Pons (tissue), 1 donor: ENCODE measurements at regions not wholly inside any gene's neighbourhood (a gene's known extent, or its start where the extent isn't known, plus 50 kb on each side); places are given as distances from the start of the nearest gene placed in this dataset.

Source experiments
- DNase-seq: peaks from one replicate; pipeline ENCODE4 v3.0.0-alpha.2; 2016; ENCODE audit warnings: low spot score

DNA sequence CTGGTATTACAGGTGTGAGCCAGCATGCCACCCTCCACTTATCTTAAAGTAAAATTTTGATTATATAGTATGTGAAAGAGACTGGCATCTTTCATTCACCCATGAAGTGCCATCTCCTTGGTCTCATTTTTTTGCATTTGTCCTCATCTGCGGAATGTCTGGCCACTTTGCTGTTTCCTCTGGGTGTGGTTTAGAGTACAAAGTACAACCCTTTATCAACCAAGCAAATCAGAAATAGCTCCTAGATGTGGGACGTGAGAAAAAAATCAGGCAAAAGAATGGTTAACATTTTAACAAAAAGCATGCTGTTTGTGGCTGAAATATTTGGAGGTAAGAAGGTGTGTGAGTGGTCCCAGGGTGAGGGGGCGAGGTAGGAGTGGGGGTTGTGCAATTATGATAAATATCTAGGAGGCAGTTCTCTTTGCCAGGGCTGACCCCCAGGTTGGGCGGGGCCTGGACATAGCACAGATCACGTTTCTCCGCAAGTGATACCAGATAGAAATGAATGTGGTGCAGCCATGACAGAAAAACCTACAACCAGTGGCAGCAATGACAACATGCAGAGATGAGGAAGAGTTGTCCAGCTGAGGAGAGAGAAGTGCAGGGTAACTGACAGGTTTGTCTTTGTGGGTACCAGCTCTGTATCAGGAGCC is 115.8 kb upstream of the SERTAD2 start:
- no peak for DNase-seq

DNA sequence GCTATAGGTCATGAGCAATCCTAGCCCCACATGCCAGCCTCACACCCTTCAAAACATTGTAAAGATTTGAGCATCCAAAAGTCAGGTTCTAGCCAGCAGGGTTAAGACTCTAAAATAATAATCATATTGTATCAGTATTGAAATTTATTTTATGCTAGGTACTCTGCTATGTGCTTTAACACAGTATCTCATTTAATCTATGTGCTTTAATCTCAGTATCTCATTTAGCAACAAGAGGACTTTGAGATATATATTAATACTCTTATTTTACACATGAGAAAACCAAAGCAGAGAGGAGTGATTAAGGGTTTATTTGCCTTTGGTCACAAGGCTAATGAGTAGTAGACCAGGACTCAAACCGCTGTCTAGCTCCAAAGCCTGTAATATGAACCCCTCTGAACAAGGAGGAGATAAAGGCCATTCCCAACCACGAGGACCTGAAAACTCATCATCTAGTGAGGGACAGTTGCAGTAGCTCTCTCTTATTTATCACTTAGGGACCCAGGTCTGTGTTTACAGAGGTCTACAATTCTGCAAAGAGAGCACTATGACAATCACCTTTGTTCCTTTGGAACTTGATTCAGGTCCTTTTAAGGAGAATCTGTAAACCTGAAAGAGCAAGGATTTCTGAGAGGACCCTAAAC is 116.5 kb upstream of the SERTAD2 start:
- DNase-seq: no peak

DNA sequence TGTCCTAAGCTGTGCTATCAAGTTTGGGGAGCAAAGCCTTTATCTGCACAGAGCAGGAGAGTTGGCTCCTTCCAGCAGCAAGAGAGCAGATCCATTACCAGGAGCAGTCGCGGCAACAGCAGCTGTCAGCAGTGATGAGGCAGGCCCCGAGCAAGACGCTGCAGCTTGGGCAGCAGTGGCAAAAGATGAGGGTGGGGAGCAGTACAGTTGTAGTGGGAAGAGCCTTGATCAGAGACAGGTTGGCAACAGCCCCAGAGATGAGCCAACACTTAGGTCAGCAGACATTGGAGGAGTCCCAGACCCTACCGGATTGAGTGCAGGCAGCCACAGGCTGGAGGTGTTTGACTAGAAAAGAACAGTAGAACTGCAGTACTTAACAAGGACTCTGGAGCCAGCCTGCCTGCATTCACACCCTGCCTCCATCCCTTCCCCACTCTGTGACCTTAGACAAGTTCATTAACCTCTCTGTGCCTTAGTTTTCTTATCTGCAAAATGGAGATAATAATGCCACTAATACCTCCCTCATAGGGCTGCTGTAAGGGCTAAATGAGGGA is 117.1 kb upstream of the SERTAD2 start:
- no peak for DNase-seq

DNA sequence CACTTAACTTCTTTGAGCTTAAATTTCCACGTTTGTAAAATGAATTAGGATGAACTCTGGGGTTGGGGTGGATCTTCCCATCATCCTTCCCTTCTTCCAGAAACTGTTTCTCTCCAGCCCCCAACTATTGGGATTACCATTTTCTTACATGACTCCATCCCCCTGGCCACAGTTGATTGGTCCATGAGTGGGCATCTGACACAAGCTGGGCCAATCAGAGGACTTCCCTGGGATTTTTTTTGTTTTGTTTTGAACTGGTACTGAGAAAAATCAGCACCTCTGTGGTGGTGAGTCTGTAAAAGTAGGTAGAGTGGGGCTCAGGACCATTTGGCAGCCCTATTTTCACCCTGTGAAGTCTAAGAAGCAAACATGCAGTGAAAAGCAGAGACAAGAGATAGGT is 118.0 kb upstream of the SERTAD2 start:
- DNase-seq: no peak

DNA sequence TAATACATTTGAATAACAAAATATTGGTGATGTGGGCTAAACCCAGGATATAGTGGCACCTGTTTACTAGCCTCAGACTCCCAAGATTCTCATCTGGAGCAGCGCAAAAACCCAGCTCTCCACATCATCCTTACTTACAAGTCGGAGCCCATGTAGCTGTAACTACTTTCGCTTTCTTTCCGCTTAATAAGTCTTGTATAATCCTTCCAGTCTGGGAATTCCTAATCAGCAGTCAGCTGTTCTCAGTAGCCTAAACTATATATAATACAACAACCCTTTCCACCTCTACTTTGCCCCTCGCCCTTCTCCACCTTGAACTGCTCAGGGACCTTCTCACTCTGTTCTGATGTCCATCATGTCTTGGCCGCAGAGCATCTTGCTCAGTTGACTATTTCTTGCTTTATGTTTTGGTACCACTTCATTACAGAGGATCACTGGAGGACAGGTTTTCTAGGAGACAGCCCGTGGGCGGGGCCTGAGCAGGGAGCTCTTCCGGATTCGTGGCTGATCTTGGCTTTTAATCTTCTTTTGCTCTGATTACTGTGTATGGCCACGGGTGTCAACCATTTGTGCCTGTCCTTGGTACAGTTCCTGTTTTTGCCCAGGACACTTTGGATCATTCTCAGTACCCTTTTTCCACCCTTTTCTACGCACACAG is 119.9 kb upstream of the SERTAD2 start:
- DNase-seq: no peak

DNA sequence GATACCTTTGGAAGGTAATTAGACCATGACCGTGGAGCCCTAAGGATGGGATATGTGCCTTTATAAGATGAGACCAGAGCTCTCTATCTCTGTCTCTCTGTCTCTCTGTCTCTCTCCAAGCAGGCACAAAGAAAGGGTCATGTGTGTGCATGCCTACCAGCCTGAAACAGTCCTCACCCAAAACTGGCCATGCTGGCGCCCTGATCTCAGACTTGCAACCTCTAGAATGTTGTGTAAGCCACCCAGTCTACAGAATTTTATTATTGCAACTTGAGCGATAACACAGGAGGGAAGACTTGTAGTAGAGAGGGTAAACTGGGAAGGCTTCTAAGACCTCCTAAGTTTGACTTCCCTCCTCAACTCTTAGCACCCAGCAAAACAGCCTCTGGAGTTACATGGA is 124.1 kb upstream of the SERTAD2 start:
- DNase-seq: no peak

DNA sequence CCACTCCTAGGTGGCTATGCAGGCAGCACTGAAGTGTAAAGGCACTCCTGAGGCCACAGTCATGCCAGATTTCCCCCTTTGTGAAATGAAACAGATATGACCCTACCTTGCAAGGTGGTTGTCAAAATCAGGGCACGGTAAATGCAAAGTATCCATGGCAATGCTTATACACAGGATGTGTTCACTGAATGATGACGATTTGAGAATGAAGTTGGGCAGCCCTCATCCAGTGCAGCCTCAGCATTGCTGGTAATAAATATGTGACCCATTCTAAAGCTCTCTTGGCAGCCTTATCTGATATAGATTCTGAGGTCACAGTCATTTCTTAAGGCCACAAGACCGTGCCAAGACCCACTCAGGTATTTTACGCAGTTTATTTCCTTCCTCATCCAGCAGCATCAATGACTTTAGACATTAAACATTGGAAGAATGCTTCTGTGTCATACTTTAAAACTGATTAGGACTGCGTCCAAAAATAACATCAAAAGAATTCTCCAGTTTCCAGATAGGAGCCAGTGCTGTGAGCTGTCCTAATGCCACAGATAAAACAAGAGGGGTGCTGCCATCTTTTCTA is 125.5 kb upstream of the SERTAD2 start:
- DNase-seq: no peak

DNA sequence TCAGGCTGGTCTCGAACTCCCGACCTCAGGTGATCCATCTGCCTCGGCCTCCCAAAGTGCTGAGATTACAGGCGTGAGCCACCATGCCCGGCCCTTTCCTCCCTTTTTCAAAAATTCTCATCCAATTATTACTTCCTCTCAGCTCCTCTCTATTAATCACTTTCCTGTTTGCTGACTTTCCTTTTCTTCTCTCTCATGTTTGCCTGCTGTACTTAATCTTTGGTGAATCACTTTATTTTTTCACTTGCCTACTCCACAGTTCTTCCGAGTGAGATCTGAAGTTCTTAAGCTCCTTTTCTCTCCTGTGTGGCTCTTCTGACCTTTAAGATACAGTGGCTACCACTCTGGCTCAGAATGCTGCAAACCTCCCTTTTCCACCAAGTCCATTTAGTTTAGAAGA is 126.3 kb upstream of the SERTAD2 start:
- no peak for DNase-seq

DNA sequence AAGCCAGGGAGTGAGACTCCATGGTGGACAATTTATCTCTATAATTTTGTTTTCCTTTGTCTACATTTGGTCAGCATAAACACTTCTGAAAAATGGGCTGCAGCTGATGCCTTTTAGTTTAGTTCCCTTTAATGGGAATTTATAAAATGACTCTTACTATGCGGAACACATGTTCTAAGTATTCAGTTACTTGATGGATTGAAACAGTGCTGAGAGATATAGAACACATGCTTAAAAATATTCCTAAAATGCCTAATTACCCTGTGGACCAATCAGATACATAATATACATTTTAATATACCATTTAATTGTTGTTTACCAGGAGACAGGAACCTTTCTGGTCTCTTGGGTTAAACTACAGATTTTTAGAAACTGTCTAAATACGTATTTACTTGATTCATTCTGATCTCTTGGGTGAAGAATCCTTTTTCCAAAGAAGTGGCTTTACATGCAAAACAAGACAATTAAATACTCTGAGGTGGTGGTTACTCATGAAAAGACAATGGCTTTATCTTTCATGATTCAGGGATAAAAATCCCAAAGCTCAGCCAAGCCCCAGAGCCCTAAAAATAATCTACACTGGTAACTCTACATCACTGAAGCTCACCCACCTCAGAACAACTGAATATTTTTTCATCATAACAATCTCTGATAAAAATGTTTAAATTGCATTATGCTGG is 128.1 kb upstream of the SERTAD2 start:
- no peak for DNase-seq

DNA sequence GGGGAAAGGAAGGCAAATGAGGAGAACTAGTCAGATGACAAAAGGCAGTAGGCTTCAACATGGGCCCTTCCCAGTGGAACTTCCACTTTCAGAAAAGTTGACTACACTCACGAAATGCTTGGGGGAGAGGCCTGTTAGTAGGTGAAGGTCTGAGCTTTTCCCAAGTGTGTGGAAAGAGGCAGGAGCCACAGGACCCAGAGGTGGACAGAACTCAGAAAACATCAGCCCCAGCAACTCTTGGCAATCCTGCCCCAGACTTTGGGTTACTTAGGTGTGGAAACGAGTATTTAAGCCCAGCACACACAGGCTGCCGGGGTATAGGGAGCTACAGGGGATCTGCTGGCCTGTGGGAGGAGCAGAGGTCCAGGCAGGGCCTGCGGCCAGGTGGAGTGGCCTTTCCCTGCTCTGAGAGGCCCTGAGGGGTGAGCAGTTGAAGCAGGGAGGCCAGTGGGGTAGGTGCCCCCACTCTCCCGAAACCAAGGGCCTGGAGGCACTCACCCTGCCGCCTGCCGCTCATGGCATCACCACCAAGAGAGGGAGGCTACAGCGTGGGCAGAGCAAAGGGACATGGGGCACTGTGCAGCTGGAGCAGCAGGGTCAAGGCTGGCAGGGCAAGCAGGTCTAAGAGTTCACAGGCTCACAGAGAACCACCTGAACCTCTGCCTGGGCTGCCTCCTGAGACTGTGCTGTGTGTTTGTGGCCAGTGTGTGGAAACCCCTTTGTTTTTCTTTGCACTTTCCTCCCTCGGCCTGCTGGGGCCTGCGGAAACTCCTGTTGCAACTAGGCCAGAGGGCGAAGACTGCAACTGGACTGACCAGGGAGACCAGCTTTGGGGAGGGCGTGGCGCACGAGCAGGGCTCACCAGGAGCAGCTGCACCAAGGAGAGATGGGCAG is 130.7 kb upstream of the SERTAD2 start:
- no peak for DNase-seq

DNA sequence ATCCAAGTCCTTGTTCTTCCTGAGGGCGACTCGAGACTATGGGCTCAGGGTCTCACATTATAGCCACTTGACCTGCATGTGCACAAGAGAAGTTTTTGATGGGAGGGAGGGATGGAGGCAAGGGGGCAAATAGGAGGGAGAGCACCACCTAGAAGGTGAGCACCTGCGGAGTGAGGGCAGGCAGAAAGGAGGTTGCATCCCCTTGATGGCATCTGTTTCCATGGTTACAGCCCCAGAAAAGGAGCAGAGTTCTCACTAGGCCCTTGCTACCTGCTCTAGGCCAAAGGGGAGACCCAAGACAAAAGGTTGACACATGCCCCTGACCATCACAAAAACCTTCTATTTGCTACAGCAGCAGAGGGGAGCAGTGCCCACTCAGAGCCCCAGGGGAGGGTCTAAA is 131.5 kb upstream of the SERTAD2 start:
- DNase-seq: no peak

DNA sequence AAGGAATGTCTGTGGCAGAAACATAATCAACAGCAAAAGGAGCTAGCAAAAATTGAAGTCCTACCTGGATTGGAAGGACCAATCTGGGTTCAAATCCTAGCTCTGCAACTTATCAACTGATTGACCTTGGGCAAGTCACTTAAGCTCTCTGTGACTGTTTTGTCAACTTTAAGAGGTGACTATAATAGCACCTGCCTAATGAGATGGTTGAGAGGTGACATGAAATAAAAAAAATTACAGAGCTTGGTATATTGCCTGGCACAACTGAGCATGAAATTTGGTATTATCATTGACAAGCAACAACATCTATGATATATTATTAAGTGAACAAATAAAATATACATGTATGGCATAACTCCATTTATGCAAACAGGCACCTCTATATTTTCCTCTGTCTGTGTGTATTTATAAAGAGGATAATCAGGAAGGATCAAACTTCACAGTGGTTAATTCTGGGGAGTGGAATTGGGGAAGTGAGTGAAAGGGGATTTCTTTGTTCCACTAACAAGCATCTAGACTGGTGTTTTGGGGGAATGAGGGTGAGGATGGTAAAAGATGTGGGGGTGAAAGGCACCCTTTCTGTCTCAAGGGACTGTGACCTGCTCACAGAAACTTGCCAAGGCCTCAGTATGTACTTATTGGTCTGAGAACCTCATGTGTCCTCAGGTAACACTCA is 132.8 kb upstream of the SERTAD2 start:
- DNase-seq: no peak

DNA sequence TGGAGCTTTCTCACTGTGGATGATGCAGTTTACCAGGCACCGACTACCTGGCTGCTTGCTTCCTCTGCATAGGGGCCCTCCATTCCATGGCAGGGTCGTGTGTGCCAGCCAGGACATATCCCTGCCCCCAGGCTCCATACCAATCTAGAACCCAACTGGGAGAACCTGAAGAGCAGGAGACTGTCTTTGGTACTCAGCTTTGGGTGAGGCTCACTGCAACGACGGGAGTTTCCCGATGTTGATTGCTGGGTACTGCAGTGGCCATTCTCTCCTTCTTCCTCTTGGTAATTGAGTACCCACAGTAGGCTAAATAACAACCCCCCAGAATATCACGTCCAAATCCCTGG is 133.3 kb upstream of the SERTAD2 start:
- DNase-seq: no peak

DNA sequence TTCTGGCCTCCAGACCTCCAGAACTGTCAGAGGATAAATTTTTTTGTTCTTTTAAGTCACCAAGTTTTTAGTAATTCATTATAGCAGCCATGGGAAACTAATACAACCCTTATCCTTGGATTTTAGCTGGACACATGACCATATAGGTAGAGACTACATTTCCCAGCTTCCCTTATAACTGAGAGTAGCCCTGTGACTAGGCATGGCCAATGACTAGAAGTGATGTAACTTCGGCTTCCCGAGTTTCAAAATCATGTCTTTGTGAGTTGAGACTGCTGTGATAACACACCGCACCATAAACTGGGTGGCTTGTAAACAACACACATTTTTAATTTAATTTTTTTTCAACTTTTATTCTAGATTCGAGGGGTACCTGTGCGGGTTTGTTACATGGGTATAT is 134.0 kb upstream of the SERTAD2 start:
- DNase-seq: no peak

DNA sequence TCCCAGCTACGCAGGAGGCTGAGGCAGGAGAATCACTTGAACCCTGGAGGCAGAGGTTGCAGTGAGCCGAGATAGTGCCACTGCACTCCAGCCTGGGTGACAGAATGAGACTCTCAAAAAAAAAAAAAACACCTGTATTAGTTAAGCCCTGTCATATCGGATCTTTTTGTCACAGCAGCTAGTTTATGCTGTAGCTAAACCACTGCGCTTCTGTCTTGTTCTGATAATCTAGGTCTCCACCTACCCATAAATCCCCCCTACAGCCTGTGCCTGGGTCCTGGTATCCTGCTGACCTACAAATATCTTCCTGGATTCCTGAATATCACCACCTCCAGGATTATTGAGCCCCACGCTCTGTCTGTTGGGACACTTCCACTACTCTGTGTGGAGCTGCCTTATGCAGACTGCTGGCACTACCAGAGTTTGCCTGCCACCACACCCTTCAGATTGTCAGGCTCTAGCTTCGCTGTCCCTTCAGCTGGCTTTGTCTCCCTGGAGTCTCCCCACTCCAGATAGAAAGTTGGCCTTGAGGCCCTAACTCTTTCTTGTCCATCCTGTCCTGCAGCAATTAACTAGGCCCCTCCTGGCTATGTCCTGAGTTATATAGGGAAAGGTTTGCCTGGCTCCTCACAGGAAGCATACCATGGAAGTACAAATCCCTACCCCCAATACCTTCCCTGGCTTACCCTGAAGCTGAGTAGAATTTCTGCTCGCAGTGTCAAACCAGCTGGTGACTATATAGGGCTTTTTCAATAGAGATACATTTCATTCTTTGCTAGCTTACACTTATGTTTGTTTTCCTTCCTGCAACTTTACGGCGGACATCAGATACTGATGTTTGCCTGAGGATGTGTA is 136.0 kb upstream of the SERTAD2 start:
- no peak for DNase-seq

DNA sequence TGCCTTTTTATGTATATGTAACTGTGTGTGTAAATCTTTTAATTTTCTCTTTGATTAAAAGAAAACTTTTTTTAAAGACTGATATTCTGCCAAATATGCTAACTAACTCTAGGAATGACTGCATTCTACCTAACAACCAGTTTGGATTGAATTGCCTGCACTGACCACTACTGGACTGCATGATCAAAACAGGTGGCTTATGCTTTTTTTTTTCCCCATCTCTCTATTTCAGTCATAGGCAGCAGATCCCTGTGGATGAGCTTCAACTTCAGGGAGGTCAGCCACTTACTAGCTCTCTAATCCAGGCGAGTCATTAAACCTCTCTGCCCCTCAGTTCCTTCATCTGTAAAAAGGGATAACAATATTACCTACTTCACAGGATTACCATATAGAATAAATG is 138.6 kb upstream of the SERTAD2 start:
- DNase-seq: no peak

DNA sequence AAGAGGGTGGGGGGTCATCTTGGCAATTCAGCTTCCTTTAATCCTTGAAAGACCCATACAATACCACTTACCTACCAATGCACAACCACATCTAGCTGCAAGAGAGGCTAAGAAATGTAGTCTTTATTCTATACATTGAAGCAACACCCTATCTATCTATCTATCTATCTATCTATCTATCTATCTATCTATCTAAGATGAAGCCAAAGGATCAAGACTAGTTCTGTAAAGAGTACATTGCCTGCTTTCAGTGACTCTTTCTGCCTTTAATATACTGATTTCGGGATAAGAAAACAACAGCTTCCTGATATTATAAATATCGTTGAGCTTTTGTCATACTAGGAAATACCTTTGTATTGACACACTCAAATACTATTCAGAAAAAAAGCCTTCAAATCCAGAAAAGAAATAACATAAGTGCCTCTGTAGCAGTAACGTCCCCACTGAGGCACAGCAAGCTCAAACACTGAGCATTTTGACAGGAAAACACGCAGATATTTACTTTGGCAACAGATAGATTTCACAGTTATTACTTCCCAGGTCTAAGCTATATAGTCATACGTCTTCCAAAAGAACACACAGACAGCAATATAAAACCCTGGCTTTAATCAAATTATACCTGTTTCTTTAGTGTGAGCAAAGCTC is 139.4 kb upstream of the SERTAD2 start:
- DNase-seq: no peak

DNA sequence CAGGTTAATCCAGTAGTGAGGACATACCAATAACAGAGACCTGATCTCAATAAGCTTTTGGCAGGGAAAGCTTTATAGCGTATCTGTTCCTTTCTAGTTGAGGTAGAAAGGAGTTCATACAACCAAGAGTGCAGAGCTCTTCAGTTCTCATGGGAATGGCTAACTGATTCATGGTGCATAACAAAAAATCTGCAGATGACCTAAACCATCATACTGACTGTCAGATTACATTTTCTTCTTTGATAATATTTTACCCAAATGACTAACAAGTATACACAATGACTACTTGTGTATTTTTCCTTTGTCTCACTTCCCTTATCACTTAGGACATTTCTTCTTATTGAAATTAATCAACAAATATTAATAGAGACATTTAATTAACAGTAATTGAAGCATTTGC is 140.0 kb upstream of the SERTAD2 start:
- no peak for DNase-seq

DNA sequence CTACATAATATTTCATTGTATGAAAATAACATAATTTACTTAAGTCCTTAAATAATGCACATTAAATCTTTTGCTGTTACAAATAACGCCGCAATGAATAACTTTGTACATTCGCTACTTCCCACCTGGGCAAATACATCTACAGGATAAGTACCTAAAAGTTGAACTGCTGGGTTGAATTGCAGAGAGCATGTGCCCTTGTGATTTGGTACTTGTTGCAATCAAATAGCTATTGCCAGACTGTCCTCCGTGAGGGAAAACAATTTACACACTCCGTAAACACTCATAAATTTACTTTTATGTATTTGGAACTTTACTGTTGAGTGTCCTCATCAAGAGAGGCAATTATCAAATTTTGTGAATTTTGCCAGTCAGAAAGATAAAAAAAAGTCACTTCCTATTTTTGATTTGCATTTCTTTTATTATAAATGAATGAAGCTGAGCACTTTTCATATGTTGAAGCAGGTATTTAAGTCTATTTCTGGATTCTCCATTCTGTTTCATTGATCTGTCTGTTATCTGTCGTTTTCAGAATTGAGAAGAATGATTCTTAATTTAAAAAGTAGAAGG is 140.8 kb upstream of the SERTAD2 start:
- no peak for DNase-seq
